HG02763 (cell line): ENCODE measurements at regions not wholly inside any gene's neighbourhood (a gene's known extent, or its start where the extent isn't known, plus 50 kb on each side); places are given as distances from the start of the nearest gene placed in this dataset.
"Not testable (repeated sequence)": the region's sequence is repeated elsewhere in the genome, so short reads cannot be mapped to it uniquely, and the experiment has no call there.

Source experiments
- ATAC-seq: cut with Tn5 transposase; IDR thresholded peaks from one replicate; pipeline ENCODE4 v1.9.1; 2021; ENCODE audit warnings: mild to moderate bottlenecking, moderate library complexity; ENCODE audit not compliant: unreplicated experiment

DNA sequence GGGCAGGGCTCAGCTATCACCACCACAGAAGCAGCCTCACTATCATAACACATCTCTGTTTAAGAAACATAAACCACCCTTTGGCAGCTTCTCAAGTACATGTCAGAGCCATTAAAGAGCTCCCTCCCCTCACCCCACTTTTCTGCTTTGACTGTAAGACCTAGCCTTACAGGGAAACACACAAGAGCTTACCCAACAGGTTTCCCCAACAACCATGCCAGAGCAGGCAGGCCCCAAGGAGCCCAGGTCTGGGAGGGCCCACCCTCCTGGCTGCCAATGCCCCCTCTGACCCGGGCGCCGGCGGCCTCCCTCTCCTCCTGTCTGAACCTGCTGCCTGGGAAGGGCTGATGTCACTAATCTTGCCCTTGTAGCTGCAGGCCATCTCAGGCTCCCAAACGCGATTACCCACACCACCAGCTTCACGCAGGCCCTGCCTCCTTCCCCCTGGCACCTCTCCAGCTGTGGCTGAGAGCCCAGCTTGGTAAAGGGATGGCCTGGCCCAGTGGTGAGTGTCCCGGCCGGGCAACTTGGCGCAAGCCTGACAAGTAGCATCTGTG lies 402.0 kb downstream of the MAFB start:
- ATAC-seq: no peak

GRCh38 chr20:40284611-40285010 lies 404.4 kb downstream of the MAFB start:
- no peak for ATAC-seq

GRCh38 chr20:40283689-40284088 lies 405.3 kb downstream of the MAFB start:
- no peak for ATAC-seq

DNA sequence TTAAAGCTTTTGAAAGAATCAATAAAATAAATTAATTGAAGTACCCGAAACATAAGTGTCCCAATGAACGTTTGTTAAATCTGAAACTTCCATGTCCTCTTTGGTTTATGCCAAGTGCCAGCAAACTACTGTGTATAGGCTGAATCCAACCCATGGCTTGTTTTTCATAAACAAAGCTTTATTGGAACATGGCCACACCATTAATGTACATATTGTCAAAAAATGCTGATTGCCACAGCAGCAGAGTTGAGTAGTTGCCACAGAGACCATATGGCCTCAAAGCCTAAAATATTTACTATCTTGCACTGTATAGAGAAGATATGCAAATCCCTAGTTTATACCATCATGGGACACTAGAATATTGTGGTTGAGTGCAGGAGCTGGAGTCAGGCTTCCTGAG lies 406.1 kb downstream of the MAFB start:
- ATAC-seq: no peak

GRCh38 chr20:40282541-40282940 lies 406.5 kb downstream of the MAFB start:
- no peak for ATAC-seq

- no peak for ATAC-seq
Measured at GRCh38 chr20:40280616-40281015, 408.4 kb downstream of the MAFB start.

DNA sequence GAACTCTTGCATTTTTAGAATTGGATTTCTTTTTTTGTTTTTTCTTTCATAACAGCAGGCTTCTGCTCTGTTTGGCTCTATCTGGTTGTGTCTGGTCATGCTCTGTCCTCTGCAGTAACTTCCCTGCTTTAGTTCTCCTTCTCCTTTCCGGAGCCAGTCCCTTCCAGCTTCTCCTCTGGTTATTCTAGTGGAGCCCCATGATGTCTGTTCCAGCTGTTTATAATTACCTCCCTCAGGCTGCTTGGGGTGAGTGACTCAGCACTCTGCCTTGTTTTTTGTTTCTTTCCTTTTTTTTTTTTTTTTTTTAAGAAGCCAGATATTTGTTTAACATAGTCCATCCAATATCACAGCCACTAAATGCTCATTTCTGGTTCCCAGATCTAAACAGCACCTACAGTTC lies 409.6 kb downstream of the MAFB start:
- no peak for ATAC-seq

DNA sequence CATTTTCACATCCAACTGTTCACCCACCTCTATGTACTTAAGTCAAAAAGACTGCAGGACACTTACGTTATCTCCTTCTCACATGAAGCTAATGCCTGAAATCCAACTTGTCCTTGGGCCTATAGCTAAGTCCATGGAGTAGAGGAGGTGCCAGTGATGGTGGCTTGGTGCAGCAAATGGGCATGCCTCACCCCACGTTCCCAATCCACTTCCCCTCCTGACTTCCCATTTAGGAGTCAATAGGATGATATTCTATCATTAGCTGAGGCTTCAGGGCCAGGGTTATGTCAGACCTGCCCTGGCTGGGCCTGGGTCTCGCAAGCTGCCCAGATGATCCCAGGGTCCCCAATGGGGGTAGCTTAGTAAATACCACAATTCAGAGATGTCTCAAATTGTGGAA lies 410.4 kb downstream of the MAFB start:
- ATAC-seq: no peak

- ATAC-seq: no peak
Measured at GRCh38 chr20:40276301-40276700, 412.7 kb downstream of the MAFB start.

GRCh38 chr20:40275738-40276137 lies 413.3 kb downstream of the MAFB start:
- ATAC-seq: no peak

- ATAC-seq: no peak
Measured at GRCh38 chr20:40274912-40275533, 414.0 kb downstream of the MAFB start.

DNA sequence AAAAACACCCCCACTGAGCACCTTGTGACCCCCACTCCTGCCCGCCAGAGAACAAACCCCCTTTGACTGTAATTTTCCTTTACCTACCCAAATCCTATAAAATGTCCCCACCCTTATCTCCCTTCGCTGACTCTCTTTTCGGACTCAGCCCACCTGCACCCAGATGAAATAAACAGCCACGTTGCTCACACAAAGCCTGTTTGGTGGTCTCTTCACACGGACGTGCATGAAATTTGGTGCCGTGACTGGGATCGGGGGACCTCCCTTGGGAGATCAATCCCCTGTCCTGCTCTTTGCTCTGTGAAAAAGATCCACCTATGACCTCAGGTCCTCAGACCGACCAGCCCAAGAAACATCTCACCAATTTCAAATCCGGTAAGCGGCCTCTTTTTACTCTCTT lies 419.8 kb downstream of the MAFB start:
- ATAC-seq: not testable (repeated sequence)

GRCh38 chr20:40268321-40269075 lies 420.5 kb downstream of the MAFB start:
- ATAC-seq: no peak

DNA sequence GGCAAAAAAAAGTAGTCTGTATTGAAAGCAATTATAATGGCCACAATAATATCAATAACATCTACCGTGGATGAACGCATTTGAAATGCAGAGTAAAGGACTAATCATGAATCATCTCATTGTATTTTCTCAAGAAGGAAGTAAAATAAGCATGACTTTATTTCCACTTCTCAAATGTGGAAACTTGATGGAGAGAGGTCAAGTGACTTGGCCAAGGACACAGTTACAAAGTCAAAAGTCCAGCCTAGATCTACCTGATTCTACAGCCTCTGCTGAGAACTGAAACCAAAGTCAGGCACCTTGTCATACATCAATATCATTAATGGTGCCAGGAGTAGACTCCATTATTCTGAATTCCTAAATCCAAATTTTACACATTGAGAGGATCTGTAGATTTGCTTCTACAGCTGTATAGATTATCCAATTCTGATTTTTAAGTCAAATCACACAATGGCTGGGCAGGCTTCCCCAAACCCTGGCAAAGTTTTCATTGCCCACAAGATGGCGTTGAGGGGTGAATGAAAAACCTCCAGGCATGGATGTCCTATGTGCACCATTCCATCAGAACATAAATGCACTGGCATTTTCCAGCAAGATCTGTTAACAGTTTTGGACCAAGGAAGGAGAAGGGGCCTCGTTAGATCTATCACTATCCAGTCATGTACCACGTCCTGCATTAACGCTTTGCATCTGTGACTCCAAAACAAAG lies 423.1 kb downstream of the MAFB start:
- ATAC-seq: no peak

DNA sequence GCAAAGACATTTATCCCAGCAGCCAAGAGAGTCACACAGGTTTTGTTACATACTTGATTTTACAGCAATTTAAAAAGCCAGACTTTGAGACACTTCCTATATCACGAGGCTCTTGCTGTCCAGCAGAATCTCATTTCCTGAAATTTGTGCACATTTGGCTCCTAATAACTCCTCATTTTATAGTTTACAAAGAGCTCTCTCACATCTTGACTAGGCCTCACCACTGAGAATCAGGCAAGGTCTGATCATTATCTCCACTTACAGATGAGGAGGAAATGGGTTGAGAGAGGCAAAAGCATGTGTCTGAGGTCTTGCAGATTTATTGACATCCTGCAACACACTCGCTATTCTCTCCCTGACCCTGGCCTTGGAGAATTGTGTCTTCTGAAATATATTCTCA lies 426.8 kb downstream of the MAFB start:
- no peak for ATAC-seq

GRCh38 chr20:40258931-40259330 lies 430.1 kb downstream of the MAFB start:
- no peak for ATAC-seq

DNA sequence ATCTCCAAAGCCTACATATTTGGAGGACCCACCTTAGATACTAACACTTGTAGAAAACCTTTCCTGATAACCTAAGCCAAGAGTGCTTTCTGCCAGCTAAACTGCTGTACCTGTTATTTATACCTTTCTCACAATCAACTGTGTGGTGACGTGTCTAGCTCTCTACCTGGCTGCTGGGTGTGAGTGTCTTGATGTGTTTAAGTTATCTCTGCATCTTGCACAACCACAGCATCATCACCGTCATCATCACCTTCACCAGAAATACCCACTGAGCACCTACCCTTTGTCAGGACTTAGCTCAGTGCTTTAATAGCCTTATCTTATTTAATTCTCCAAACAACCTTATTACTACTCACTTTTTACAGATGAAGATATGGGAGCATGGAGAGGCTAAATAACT lies 431.3 kb downstream of the MAFB start:
- ATAC-seq: no peak

DNA sequence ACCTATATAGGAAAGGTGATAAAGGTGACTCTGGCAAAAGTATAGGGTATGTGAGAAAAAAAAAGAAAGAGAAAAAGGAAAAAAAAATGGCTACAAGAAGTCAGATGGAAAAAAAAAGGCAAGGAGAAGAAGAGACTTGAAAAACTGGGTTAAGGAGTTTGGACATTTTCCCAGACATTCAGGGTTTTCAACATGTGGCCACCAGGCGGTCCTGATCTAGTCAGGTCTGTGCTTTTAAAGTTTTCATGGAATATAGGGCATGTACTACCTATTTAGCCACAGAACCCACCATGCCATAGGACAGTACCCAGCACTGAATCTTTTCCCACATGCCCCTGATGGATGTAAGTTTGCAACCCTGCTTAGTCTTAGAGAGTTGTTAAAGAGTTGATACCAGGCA lies 433.7 kb downstream of the MAFB start:
- ATAC-seq: no peak

- no peak for ATAC-seq
Measured at GRCh38 chr20:40254023-40254772, 434.8 kb downstream of the MAFB start.

DNA sequence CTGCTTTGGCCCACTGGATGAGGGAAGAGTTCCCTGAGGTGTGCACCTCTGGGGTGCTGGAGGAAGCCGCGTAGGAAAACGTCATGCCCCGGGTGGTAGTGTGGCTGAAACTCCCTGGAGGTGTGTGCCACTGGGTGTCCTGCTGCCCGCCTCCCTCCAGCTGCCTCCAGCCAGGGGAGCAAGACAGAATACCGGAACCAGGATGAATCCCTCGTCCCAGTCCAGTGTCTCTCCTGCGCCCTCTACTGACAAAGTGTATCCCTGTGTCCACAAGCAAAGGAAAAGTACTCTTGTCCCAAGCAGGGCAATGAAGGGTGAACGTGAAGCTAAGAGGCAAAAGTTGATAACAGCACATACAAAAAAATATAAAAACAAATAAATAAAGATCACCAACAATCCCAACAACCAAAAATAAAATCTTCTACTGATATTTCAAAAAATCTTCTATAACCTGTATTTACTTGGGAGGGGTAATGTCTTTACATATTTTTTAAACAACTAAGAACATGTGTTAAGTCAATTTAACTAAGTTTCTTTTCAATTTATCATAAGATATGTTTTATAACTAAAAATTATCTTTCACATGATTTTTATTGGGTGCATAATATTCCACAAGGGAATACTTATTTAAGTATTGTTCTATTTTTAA lies 437.6 kb downstream of the MAFB start:
- ATAC-seq: no peak

- ATAC-seq: no peak
Measured at GRCh38 chr20:40249805-40250204, 439.2 kb downstream of the MAFB start.
